ENCODE measurements at regions not wholly inside any gene's neighbourhood (a gene's known extent, or its start where the extent isn't known, plus 50 kb on each side); places are given as distances from the start of the nearest gene placed in this dataset.
"Not testable (repeated sequence)": the region's sequence is repeated elsewhere in the genome, so short reads cannot be mapped to it uniquely, and the experiment has no call there.

- TF ChIP-seq CTCF (IDR thresholded peaks at IDR 0.05 in 2 of 3, conservative IDR thresholded peaks at IDR 0.05 in 1 of 3; ENCODE audit: borderline replicate concordance in 1 of 3, insufficient read depth in 1 of 3, low read depth in 2 of 3, low read length in 2 of 3); POLR2AphosphoS5 (IDR thresholded peaks at IDR 0.05; ENCODE audit: low read depth, low read length); EZH2phosphoT487 (IDR thresholded peaks at IDR 0.05; ENCODE audit: borderline replicate concordance); EZH2 (IDR thresholded peaks at IDR 0.05); CBX3 (IDR thresholded peaks at IDR 0.05; ENCODE audit: low read depth); CEBPB (IDR thresholded peaks at IDR 0.05; ENCODE audit: low read depth); REST (IDR thresholded peaks at IDR 0.05; ENCODE audit: low read depth); SP1 (IDR thresholded peaks at IDR 0.05; ENCODE audit: low read depth); POLR2A (IDR thresholded peaks at IDR 0.05; ENCODE audit: borderline replicate concordance, extremely low read depth, insufficient read depth, insufficient read length); JUND (IDR thresholded peaks at IDR 0.05); RAD21 (IDR thresholded peaks at IDR 0.05; ENCODE audit: low read depth); ATF3 (IDR thresholded peaks at IDR 0.05); ZFX (IDR thresholded peaks at IDR 0.05); YY1 (IDR thresholded peaks at IDR 0.05; ENCODE audit: extremely low read depth, insufficient replicate concordance, low read depth, low read length): not testable (repeated sequence)
Measured at GRCh38 chrX:92081250-92081649, 302.1 kb downstream of the PCDH11X start.

Measured in HCT116 (cell line).